Gastroesophageal sphincter (tissue), 3 donors: ENCODE measurements at regions not wholly inside any gene's neighbourhood (a gene's known extent, or its start where the extent isn't known, plus 50 kb on each side); places are given as distances from the start of the nearest gene placed in this dataset.

Source experiments
- CTCF ChIP-seq, 4 experiments: fragments of 200-600 bp in 2 of 4; fragments of 450-650 bp in 2 of 4; sonication (generic) in 1 of 4; IDR thresholded peaks; one replicate each; pipeline ENCODE4 v1.5.1; 2017 to 2019; ENCODE audit warnings: antibody characterized with exemption in 4 of 4, mild to moderate bottlenecking in 2 of 4, moderate library complexity in 2 of 4
- POLR2A ChIP-seq, 2 donors: fragments of 450-650 bp; IDR thresholded peaks; one replicate each; pipeline ENCODE4 v1.6.1; 2017; ENCODE audit warnings: antibody characterized with exemption in 2 of 2, mild to moderate bottlenecking in 2 of 2, moderate library complexity in 1 of 2
- POLR2AphosphoS5 ChIP-seq: sonication (generic); formaldehyde crosslinking; IDR thresholded peaks from one replicate; pipeline ENCODE4 v1.6.1; 2017; ENCODE audit warnings: antibody characterized with exemption

GRCh38 chr9:2424619-2425033, 197.0 kb upstream of the VLDLR start:
- TF ChIP-seq CTCF (IDR thresholded peaks at IDR 0.05) (no peak), POLR2AphosphoS5 (peak; percentile 21), POLR2A (IDR thresholded peaks at IDR 0.05) (no peak)
